ENCODE measurements at regions not wholly inside any gene's neighbourhood (a gene's known extent, or its start where the extent isn't known, plus 50 kb on each side); places are given as distances from the start of the nearest gene placed in this dataset.

- H3K14ac ChIP-seq (ENCODE audit: insufficient read depth, low read length) = no peak overlapping the region
- Mint-ChIP-seq H3K27ac (no peak overlapping the region), H3K4me1 (peaks cover 6 to 12% of the 10 kb centered on the region in 2 experiments), H3K4me3 (no peak overlapping the region), H3K9me3 (no peaks in the 10 kb centered on the region), H3K36me3 (ENCODE audit: insufficient read depth in 1 of 3, low read depth in 3 of 3) (no peaks in the 10 kb centered on the region; a peak in 1 of 7 replicates), H3K27me3 (ENCODE audit: low read depth) (no peaks in the 10 kb centered on the region)
- H2BK12ac ChIP-seq (ENCODE audit: insufficient read length, low read depth, low read length) = no peak overlapping the region
- H3K23me2 ChIP-seq (ENCODE audit: insufficient read length, low read depth, low read length, poor library complexity, severe bottlenecking) = no peaks in the 10 kb centered on the region
- H4K5ac ChIP-seq (ENCODE audit: insufficient read length, low read depth, low read length) = no peak overlapping the region
- no peak for TF ChIP-seq CTCF (conservative IDR thresholded peaks at IDR 0.05)
- no peak for DNase-seq
- H3K9me3 ChIP-seq (ENCODE audit: control insufficient read depth, low read depth, low read length) = no peaks in the 10 kb centered on the region
- H3K23ac ChIP-seq (ENCODE audit: insufficient read length, low read depth, low read length) = no peak overlapping the region
- H3K79me2 ChIP-seq (ENCODE audit: insufficient read depth, low read length) = no peaks in the 10 kb centered on the region
- no peak overlapping the region for H3K27ac ChIP-seq (ENCODE audit: insufficient read length, low read depth, low read length)
- H3K79me1 ChIP-seq (ENCODE audit: insufficient read depth, low read depth, low read length, poor library complexity, severe bottlenecking) = no peaks in the 10 kb centered on the region
- no peak overlapping the region for H2BK120ac ChIP-seq (ENCODE audit: low read depth, low read length, poor library complexity, severe bottlenecking)
- H3K56ac ChIP-seq (ENCODE audit: insufficient read length, low read depth, low read length) = no peak overlapping the region
- no peak overlapping the region for H2AFZ ChIP-seq (ENCODE audit: low read length)
- H4K20me1 ChIP-seq (ENCODE audit: control insufficient read depth, insufficient read depth, insufficient read length) = no peaks in the 10 kb centered on the region
- no peak overlapping the region for H2BK15ac ChIP-seq (ENCODE audit: low read depth, low read length)
- H2BK5ac ChIP-seq (ENCODE audit: insufficient read length, low read length) = no peak overlapping the region
- H4K91ac ChIP-seq (ENCODE audit: insufficient read length, low read depth, low read length) = no peak overlapping the region
- H3K27me3 ChIP-seq (ENCODE audit: insufficient read depth, low read length) = no peaks in the 10 kb centered on the region
- H3K4ac ChIP-seq (ENCODE audit: low read depth, low read length) = no peak overlapping the region
- no peaks in the 10 kb centered on the region for H3K4me1 ChIP-seq (ENCODE audit: insufficient read depth, low read length)
- H2BK20ac ChIP-seq (ENCODE audit: low read depth, low read length, poor library complexity, severe bottlenecking) = no peak overlapping the region
- no peak overlapping the region for H4K8ac ChIP-seq (replicated peaks; ENCODE audit: insufficient read length, low read depth, low read length)
- H3K18ac ChIP-seq (ENCODE audit: insufficient read length, low read depth, low read length) = no peak overlapping the region
- H2AK5ac ChIP-seq (ENCODE audit: insufficient read length, low read length) = no peak overlapping the region
- H3K4me2 ChIP-seq (ENCODE audit: insufficient read depth, insufficient read length, low read length) = no peak overlapping the region
- no peak overlapping the region for H3T11ph ChIP-seq (ENCODE audit: low read length)
- no peak overlapping the region for H3K9ac ChIP-seq (ENCODE audit: extremely low read depth, insufficient read length, low read length)
- no CpG with 5 or more reads among the region's 8 CpGs for WGBS (ENCODE audit: extremely low coverage, insufficient read length, low lambda C conversion rate)
Observed at GRCh38 chr10:130354573-130354954, 218.4 kb downstream of the GLRX3 start.

All from H9 (cell line).